SK-N-SH treated with all-trans-retinoic acid at 6 μM for 48 hours (cell line): ENCODE measurements at regions not wholly inside any gene's neighbourhood (a gene's known extent, or its start where the extent isn't known, plus 50 kb on each side); places are given as distances from the start of the nearest gene placed in this dataset.

ENCODE experiments used
- GLIS3 ChIP-seq: fragments of 250-450 bp; sonication (Bioruptor Pico); IDR thresholded peaks from 2 replicates; pipeline ENCODE4 v1.5.0; 2020; ENCODE audit warnings: mild to moderate bottlenecking, moderate library complexity
- RARB ChIP-seq: fragments of 250-450 bp; sonication (Bioruptor Pico); IDR thresholded peaks from 2 replicates; pipeline ENCODE4 v1.8.0; 2021; ENCODE audit warnings: mild to moderate bottlenecking, moderate library complexity

- TF ChIP-seq GLIS3 (CRISPR knock-in tag) (no peak), RARB (CRISPR knock-in tag) (no peak)
These were observed 67.6 kb upstream of the GUCY1A1 start for GRCh38 chr4:155599085-155599484.
